PC-3 (cell line): ENCODE measurements at regions not wholly inside any gene's neighbourhood (a gene's known extent, or its start where the extent isn't known, plus 50 kb on each side); places are given as distances from the start of the nearest gene placed in this dataset.

Experiments
- ATAC-seq: fragments of 200-7000 bp; cut with Tn5 transposase; 2 replicates; pipeline ENCODE4 v1.9.1; 2020; ENCODE audit warnings: mild to moderate bottlenecking, moderate library complexity
- BruUV-seq: library from RNA; stranded (reverse); fragments of 400-500 nt; replicated peaks from 2 replicates; lab custom pipeline; 2021; lab: Mats Ljungman, UMichigan
- CTCF ChIA-PET: fragments of 300-600 bp; sonication (Branson Sonifier 250); formaldehyde crosslinking; loops from one replicate; lab custom pipeline; 2022; ENCODE audit warnings: antibody characterized with exemption; lab: Charles Lee
- POLR2A ChIA-PET: fragments of 300-600 bp; sonication (Branson Sonifier 250); formaldehyde crosslinking; loops from one replicate; lab custom pipeline; 2022; ENCODE audit warnings: antibody characterized with exemption; ENCODE audit not compliant: unreplicated experiment; lab: Charles Lee
- DNase-seq: peaks from one replicate; pipeline ENCODE4 v3.0.0-alpha.2; 2015
- H2AFZ ChIP-seq: fragments of 300-600 bp; sonication (generic); 2 replicates; pipeline ENCODE4 v1.6.0; 2016; ENCODE audit warnings: antibody characterized with exemption, low read length
- H3F3A ChIP-seq: fragments of 300-600 bp; sonication (generic); one replicate; pipeline ENCODE4 v1.6.0; 2017; ENCODE audit warnings: antibody characterized with exemption, low read length, control low read depth, mild to moderate bottlenecking; ENCODE audit not compliant: unreplicated experiment
- H3K27ac ChIP-seq: fragments of 300-600 bp; sonication (generic); 2 replicates; pipeline ENCODE4 v1.5.1; 2016; ENCODE audit warnings: mild to moderate bottlenecking, low read length
- H3K27me3 ChIP-seq: fragments of 300-600 bp; sonication (generic); 2 replicates; pipeline ENCODE4 v1.6.1; 2016; ENCODE audit warnings: low read length, mixed read lengths
- H3K36me3 ChIP-seq: fragments of 300-600 bp; sonication (generic); 2 replicates; pipeline ENCODE4 v1.6.1; 2016; ENCODE audit warnings: low read depth, mixed run types, low read length, mixed read lengths
- H3K4me1 ChIP-seq: fragments of 300-600 bp; sonication (generic); 2 replicates; pipeline ENCODE4 v1.5.1; 2016; ENCODE audit warnings: low read length; ENCODE audit not compliant: insufficient read depth
- H3K4me2 ChIP-seq: fragments of 300-600 bp; sonication (generic); 2 replicates; pipeline ENCODE4 v1.6.0; 2016; ENCODE audit warnings: low read length
- H3K4me3 ChIP-seq: fragments of 300-600 bp; sonication (generic); 2 replicates; pipeline ENCODE4 v1.5.1; 2016; ENCODE audit warnings: mild to moderate bottlenecking, low read length, mixed read lengths
- H3K79me2 ChIP-seq: fragments of 300-600 bp; sonication (generic); 2 replicates; pipeline ENCODE4 v1.6.1; 2017; ENCODE audit warnings: low read length, mixed read lengths
- H3K9ac ChIP-seq: fragments of 300-600 bp; sonication (generic); 2 replicates; pipeline ENCODE4 v1.6.0; 2016; ENCODE audit warnings: mild to moderate bottlenecking, low read length
- H3K9me2 ChIP-seq: fragments of 300-600 bp; sonication (generic); replicated peaks from 2 replicates; pipeline ENCODE4 v1.6.1; 2016; ENCODE audit warnings: mixed run types, low read length, mixed read lengths
- H3K9me3 ChIP-seq: fragments of 300-600 bp; sonication (generic); 2 replicates; pipeline ENCODE4 v1.6.1; 2016; ENCODE audit warnings: low read length, mixed read lengths
- H4K20me1 ChIP-seq: fragments of 300-600 bp; sonication (generic); 2 replicates; pipeline ENCODE4 v1.6.1; 2016; ENCODE audit warnings: low read length, mixed read lengths
- CTCF ChIP-seq: fragments of 300-600 bp; sonication (generic); conservative IDR thresholded peaks from 2 replicates; pipeline ENCODE4 v1.5.1; 2017; ENCODE audit warnings: antibody characterized with exemption, low read depth, mild to moderate bottlenecking, low read length
- EZH2 ChIP-seq: fragments of 300-600 bp; sonication (generic); IDR thresholded peaks from one replicate; pipeline ENCODE4 v1.6.1; 2017; ENCODE audit warnings: antibody characterized with exemption, mild to moderate bottlenecking, low read length; ENCODE audit not compliant: unreplicated experiment
- EZH2phosphoT487 ChIP-seq: fragments of 300-600 bp; sonication (generic); IDR thresholded peaks from 2 replicates; pipeline ENCODE4 v1.6.1; 2018; ENCODE audit warnings: mild to moderate bottlenecking, antibody characterized with exemption, low read length, borderline replicate concordance
- intact Hi-C: fragments of 100-400 bp; cut with micrococcal nuclease; formaldehyde crosslinking; loops from 2 replicates; pipeline ENCODE4 v1.9.0; 2023

GRCh38 chr14:66140213-66140918 is 345.8 kb upstream of the CCDC196 start:
- DNase-seq, result no peak
- TF ChIP-seq EZH2 (no peak), CTCF (no peak), EZH2phosphoT487 (no peak)
- Histone ChIP-seq H3F3A (no peaks in the 10 kb centered on the region), H3K4me2 (no peak overlapping the region), H3K4me3 (no peak overlapping the region), H3K27ac (no peak overlapping the region), H4K20me1 (no peaks in the 10 kb centered on the region), H2AFZ (no peak overlapping the region), H3K9ac (no peak overlapping the region), H3K4me1 (no peaks in the 10 kb centered on the region), H3K36me3 (no peaks in the 10 kb centered on the region), H3K27me3 (peaks cover 45% of the 10 kb centered on the region), H3K9me3 (no peaks in the 10 kb centered on the region), H3K79me2 (no peaks in the 10 kb centered on the region), H3K9me2 (no peaks in the 10 kb centered on the region)
- intact Hi-C loops, result no loop called here
- ChIA-PET POLR2A (no interaction called here), CTCF (no interaction called here)
- ATAC-seq, result no peak
- BruUV-seq, result no TSS peak

GRCh38 chr14:66140963-66141362 is 345.2 kb upstream of the CCDC196 start:
- ATAC-seq, result no peak
- no TSS peak for BruUV-seq

More at GRCh38 chr14:66140963-66141362, 345.2 kb upstream of the CCDC196 start:
- no peaks in the 10 kb centered on the region for H4K20me1 ChIP-seq
- no peak overlapping the region for H3K4me3 ChIP-seq
- H3F3A ChIP-seq, result no peaks in the 10 kb centered on the region
- no peaks in the 10 kb centered on the region for H3K4me1 ChIP-seq
- CTCF ChIA-PET, result no interaction called here
- no peak overlapping the region for H3K27ac ChIP-seq
- intact Hi-C loops, result no loop called here
- H3K27me3 ChIP-seq, result peaks cover 44% of the 10 kb centered on the region
- no peak for TF ChIP-seq CTCF
- no peak for TF ChIP-seq EZH2
- no peak for TF ChIP-seq EZH2phosphoT487
- no peak overlapping the region for H3K9ac ChIP-seq
- H3K9me3 ChIP-seq, result no peaks in the 10 kb centered on the region
- no peaks in the 10 kb centered on the region for H3K79me2 ChIP-seq
- no peaks in the 10 kb centered on the region for H3K36me3 ChIP-seq
- DNase-seq, result no peak
- H3K4me2 ChIP-seq, result no peak overlapping the region
- POLR2A ChIA-PET, result no interaction called here
- H2AFZ ChIP-seq, result no peak overlapping the region
- H3K9me2 ChIP-seq, result no peaks in the 10 kb centered on the region
